ENCODE measurements at regions not wholly inside any gene's neighbourhood (a gene's known extent, or its start where the extent isn't known, plus 50 kb on each side); places are given as distances from the start of the nearest gene placed in this dataset.
"Not testable (repeated sequence)": the region's sequence is repeated elsewhere in the genome, so short reads cannot be mapped to it uniquely, and the experiment has no call there.

DNA sequence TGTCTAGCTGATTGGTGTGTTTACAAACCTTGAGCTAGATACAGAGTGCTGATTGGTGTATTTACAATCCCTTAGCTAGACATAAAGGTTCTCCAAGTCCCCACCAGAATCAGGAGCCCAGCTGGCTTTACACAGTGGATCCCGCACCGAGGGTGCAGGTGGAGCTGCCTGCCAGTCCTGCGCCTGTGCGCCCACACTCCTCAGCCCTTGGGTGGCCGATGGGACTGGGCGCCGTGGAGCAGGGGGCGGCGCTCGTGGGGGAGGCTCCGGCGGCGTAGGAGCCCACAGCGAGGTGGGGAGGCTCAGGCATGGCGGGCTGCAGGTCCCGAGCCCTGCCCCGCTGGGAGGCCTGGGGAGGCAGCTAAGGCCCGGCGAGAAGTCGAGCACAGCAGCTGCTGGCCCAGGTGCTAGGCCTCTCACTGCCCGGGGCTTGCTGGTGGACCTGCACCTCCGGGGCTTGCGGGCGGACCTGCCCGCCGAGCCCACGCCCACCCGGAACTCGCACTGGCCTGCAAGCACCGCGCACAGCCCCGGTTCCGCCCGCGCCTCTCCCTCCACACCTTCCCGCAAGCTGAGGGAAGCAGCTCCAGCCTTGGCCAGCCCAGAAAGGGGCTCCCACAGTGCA, 51.0 kb upstream of the CDYL start:
- intact Hi-C loops (cut with DNase I); DNase-seq; H3K27me3 ChIP-seq; H3K36me3 ChIP-seq; H3K4me3 ChIP-seq; H3K4me1 ChIP-seq; H3K27ac ChIP-seq; H3K9me3 ChIP-seq: not testable (repeated sequence)
- 96 to 97% methylated on average over 36 of the region's 36 CpGs for WGBS, 2 donors

DNA sequence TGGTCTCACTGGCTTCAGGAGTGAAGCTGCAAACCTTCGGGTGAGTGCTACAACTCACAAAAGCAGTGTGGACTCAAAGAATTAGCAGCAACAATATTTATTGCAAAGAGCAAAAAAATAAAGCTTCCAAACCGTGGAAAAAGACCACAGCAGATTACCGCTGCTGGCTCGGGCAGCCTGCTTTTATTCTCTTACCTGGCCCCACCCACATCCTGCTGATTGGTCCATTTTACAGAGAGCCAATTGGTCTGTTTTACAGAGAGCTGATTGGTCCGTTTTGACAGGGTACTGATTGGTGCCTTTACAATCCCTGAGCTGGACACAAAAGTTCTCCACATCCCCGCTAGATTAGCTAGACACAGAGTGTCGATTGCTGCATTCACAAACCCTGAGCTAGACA, 51.5 kb upstream of the CDYL start:
- H3K27me3 ChIP-seq; H3K36me3 ChIP-seq; DNase-seq; H3K9me3 ChIP-seq; H3K4me1 ChIP-seq; H3K4me3 ChIP-seq; intact Hi-C loops (cut with DNase I); H3K27ac ChIP-seq: not testable (repeated sequence)
- 93 to 95% methylated on average over 7 of the region's 7 CpGs for WGBS, 2 donors

DNA sequence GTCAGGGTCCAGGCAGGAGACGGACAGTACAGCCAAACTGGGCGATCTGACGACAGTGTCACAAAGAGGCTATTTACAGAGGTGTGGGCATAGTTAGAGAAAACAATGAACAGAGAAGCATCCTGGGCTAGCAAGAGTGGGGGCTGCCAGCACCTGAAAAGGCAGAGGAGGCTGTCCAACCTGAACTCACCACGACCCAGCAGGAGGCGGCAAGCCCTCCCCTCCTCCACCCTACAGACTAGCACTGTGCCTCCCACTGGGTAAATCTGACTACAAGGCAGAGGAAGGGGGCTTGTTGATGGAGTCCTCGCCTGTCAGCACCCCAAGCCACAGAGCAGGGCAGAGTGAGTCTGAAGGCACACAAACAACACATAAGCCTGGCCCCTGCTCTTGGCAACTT, 52.8 kb upstream of the CDYL start:
- no peak for TF ChIP-seq CTCF (IDR thresholded peaks at IDR 0.05)
- TF ChIP-seq POLR2A (IDR thresholded peaks at IDR 0.05) = no peak
- no peak for TF ChIP-seq POLR2AphosphoS5 (IDR thresholded peaks at IDR 0.05)
- no peak for TF ChIP-seq EP300 (IDR thresholded peaks at IDR 0.05)

GRCh38 chr6:4721368-4721767, 54.8 kb upstream of the CDYL start:
- H3K4me1 ChIP-seq; H3K27me3 ChIP-seq; intact Hi-C loops (cut with DNase I); H3K4me3 ChIP-seq; H3K9me3 ChIP-seq; DNase-seq; H3K36me3 ChIP-seq; H3K27ac ChIP-seq: not testable (repeated sequence)
- WGBS, 2 donors = 91 to 95% methylated on average over 4 of the region's 4 CpGs

More for the DNA sequence above, 52.8 kb upstream of the CDYL start:
- intact Hi-C loops (cut with DNase I) = no loop called here
- H3K9me3 ChIP-seq = no peaks in the 10 kb centered on the region
- H3K27me3 ChIP-seq = no peaks in the 10 kb centered on the region
- no peak for DNase-seq
- H3K4me3 ChIP-seq = no peak overlapping the region
- 73 to 88% methylated on average over 6 of the region's 6 CpGs for WGBS, 2 donors
- H3K4me1 ChIP-seq = no peaks in the 10 kb centered on the region
- H3K36me3 ChIP-seq = no peaks in the 10 kb centered on the region
- no peak overlapping the region for H3K27ac ChIP-seq

DNA sequence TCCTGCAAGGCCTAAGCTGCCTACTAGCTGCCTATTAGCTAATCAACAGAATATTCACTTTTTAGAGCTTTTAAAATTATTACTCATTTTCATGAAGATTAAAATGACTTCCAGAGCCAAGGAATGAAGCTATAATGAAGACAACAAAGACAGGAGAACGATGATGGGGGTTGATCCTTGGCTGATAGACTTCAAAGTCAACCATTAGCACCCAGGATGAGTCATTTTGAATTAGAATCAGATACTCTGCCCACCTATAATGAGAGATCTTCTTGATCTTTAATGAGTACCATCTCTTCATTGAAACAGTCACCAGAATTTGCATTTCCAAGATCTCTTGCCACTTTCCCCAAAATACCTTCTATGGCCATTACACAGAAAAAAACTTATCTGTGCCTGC, 56.7 kb upstream of the CDYL start:
- WGBS, 2 donors = 61 to 76% methylated on average over 1 of the region's 1 CpG
- H3K4me3 ChIP-seq = no peak overlapping the region
- no peaks in the 10 kb centered on the region for H3K36me3 ChIP-seq
- intact Hi-C loops (cut with DNase I) = no loop called here
- no peak overlapping the region for H3K27ac ChIP-seq
- peaks cover 0 to 7% (median 0%) of the 10 kb centered on the region in 4 donors for H3K4me1 ChIP-seq
- no peaks in the 10 kb centered on the region for H3K9me3 ChIP-seq
- TF ChIP-seq POLR2AphosphoS5 (IDR thresholded peaks at IDR 0.05) (no peak), EP300 (IDR thresholded peaks at IDR 0.05) (no peak), CTCF (IDR thresholded peaks at IDR 0.05) (no peak), POLR2A (IDR thresholded peaks at IDR 0.05) (no peak)
- no peaks in the 10 kb centered on the region for H3K27me3 ChIP-seq
- DNase-seq = no peak

DNA sequence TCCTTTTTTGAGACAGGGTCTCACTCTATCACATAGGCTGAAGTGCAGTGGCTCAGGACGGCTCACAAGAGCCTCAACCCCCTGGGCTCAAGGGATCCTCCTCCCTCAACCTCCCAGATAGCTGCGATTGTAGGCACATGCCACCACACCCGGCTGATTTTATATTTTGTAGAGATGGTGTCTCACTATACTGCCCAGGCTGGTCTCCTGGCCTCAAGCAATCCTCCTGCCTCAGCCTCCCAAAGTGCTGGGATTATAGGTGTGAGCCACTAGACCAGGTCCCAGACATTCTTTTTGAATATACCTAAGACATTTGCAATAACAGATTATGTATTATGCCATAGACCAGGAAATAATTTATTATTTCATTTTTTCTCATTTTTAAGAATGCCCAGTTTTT, 58.3 kb upstream of the CDYL start:
- H3K36me3 ChIP-seq = no peaks in the 10 kb centered on the region
- intact Hi-C loops (cut with DNase I) = no loop called here
- no peaks in the 10 kb centered on the region for H3K9me3 ChIP-seq
- H3K27ac ChIP-seq = no peak overlapping the region
- H3K4me1 ChIP-seq = peaks cover 0 to 7% (median 0%) of the 10 kb centered on the region in 4 donors
- WGBS, 2 donors = 95 to 99% methylated on average over 3 of the region's 3 CpGs
- no peak overlapping the region for H3K4me3 ChIP-seq
- TF ChIP-seq POLR2AphosphoS5 (IDR thresholded peaks at IDR 0.05) = no peak
- no peak for TF ChIP-seq CTCF (IDR thresholded peaks at IDR 0.05)
- TF ChIP-seq EP300 (IDR thresholded peaks at IDR 0.05) = no peak
- TF ChIP-seq POLR2A (IDR thresholded peaks at IDR 0.05) = no peak
- no peak for DNase-seq
- no peaks in the 10 kb centered on the region for H3K27me3 ChIP-seq

Data from sigmoid colon (tissue), 6 donors.